Activated T-cell treated with anti-CD3 and anti-CD28 coated beads, Interleukin-2, amount 50 U/mL, for 48 hours (primary cell): ENCODE measurements at regions not wholly inside any gene's neighbourhood (a gene's known extent, or its start where the extent isn't known, plus 50 kb on each side); places are given as distances from the start of the nearest gene placed in this dataset.
A peak's percentile ranks its signal among the peaks of the same experiment; 100 is the strongest.
"Not testable (repeated sequence)": the region's sequence is repeated elsewhere in the genome, so short reads cannot be mapped to it uniquely, and the experiment has no call there.

Source experiments
- DNase-seq, 2 experiments: peaks; one replicate each; pipeline ENCODE4 v3.0.0-alpha.2; 2020

- no peak for DNase-seq
Observed at GRCh38 chr7:149633976-149634945, 136.7 kb upstream of the ZNF746 start.

DNA sequence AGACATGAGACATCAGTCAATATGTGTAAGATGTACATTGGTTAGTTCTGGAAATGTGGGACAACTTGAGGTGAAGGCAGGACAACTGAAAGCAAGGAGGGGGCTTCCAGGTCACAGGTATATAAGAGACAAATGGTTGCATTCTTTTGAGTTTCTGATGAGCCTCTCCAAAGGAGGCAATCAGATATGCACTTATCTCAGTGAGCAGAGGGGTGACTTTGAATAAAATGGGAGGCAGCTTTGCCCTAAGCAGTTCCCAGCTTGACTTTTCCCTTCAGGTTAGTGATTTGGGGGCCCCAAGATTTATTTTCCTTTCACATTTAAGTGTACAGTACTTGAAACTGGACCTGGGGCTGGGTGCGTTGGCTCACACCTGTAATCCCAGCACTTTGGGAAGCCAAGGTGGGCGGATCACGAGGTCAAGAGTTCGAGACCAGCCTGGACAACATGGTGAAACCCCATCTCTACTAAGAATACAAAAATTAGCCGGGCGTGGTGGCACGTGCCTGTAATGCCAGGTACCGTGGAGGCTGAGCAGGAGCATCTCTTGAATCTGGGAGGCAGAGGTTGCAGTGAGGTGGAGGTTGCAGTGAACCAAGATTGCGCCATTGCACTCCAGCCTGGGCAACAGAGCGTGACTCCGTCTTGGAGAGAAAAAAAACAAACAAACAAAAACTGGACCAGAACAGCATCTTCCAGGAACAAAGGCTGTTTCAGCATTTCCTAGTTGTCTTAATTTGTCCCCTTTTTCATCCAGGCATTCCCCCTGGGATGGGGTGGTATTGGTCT lies 130.9 kb upstream of the ZNF746 start:
- DNase-seq = not testable (repeated sequence)

GRCh38 chr7:149627911-149628310 lies 130.3 kb upstream of the ZNF746 start:
- DNase-seq = no peak

GRCh38 chr7:149626972-149627371 lies 129.4 kb upstream of the ZNF746 start:
- no peak for DNase-seq

- no peak for DNase-seq
Observed at GRCh38 chr7:149625947-149626392, 128.4 kb upstream of the ZNF746 start.

DNA sequence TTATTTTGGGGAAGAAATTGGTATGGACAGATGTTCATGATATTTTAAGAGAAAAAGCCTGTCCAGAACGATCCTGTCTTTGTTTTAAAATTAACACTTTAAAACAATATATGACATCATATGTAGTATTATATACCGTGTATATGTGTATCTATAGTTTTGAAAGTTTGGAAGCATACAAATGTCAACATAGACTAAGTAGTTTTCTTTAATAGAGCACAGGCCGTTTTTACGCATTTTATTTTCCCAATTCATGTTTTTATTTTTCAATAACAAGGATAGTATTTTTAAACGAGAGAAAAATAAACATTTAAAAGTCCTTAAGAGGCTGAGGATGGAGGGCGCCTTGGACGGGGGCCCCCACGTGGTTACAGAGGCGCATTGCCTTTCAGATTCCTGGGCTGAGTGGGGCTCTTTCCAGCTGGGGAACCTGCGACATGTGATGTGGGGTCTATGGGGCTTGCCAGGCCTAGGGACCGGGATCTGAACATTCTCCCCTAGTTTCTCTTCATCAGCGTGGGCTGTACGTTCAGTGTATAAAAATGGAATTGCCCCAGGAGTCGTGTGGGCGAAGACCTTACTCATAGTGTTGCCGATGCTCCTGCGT lies 127.8 kb upstream of the ZNF746 start:
- DNase-seq = peak; percentile 72 to 73

- peak; percentile 93 to 95 for DNase-seq
Observed at GRCh38 chr7:149624419-149625339, 127.1 kb upstream of the ZNF746 start.

GRCh38 chr7:149624006-149624405 lies 126.4 kb upstream of the ZNF746 start:
- peak; percentile 62 for DNase-seq

- peak in 1 of 2 experiments; percentile 32 for DNase-seq
Observed at GRCh38 chr7:149623262-149623997, 125.8 kb upstream of the ZNF746 start.

DNA sequence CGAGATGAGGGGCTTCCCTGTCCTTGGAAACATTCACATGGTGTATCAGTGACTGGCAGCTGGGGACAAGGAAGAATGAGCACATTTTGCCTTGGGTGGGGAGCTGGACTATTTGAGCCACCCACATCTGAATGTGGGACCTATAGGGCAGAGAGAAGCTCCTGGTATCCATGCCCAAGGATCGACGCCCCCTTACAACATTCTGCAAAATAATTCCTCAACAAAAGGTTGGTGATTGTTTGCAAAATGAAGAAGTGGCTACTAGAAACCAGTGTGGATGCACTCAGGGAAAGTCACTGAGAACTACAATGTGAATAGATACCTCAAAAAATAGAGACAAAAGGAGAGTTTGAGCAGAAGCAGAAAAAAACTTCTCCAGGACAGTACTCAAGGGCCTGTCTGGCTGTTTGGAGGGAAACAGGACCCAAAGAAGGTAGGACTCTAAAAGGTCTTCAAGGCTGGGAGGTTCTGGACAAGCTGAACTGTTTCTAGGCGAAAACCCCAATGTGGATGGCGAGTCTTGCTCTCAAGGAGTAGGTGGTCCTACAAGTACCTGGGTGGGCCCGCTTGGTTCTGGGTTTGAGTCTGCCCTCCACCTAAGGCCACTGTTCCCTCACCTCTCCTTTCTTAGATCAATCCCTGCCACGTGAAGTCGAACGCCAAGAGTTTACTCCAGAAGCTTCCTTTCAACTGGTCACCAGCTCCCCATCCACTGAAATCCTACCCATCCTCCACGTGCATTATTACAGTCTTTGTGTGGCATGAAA lies 125.0 kb upstream of the ZNF746 start:
- no peak for DNase-seq

DNA sequence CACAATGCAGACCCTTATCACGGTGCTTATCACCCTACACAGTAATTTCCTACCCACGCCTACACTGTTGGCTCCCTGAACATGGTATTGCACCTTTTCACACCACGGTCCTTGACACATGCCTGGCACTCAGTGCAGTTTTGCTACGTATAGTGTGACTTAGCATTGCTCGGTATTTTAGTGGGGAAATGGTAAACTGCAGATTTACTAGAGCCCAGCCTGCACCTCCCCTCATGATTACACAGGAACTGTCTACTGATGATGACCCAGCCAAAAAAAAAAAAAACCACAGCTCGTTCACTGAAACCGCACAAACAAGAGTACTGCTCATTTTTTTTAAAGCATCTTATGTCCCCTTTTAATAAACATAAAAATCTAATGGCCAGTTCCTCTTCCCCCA lies 124.2 kb upstream of the ZNF746 start:
- DNase-seq = peak; percentile 63 to 64

GRCh38 chr7:149620961-149621360 lies 123.4 kb upstream of the ZNF746 start:
- DNase-seq = peak; percentile 84 to 86

DNA sequence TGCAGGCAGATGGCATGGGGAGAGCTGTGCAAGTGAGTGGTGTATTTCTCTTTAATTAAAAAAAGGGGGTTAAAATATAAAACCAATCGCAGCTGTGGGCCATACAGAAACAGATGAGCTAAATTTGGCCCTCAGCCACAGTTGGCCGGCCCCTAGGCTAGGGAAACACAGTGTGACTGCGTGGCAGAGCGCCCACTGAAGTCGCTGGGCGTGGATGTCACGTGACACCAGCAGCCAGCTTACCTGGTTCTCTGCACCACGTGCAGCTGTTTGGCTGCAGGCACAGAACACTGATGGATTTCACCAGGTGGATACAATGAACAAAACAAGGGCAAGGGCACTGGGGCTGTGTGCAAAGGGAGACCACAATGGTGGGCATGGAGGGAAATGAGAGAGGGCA lies 119.3 kb upstream of the ZNF746 start:
- DNase-seq = no peak

- DNase-seq = no peak
Observed at GRCh38 chr7:149615690-149616270, 118.2 kb upstream of the ZNF746 start.

- DNase-seq = no peak
Observed at GRCh38 chr7:149610441-149611011, 112.9 kb upstream of the ZNF746 start.

DNA sequence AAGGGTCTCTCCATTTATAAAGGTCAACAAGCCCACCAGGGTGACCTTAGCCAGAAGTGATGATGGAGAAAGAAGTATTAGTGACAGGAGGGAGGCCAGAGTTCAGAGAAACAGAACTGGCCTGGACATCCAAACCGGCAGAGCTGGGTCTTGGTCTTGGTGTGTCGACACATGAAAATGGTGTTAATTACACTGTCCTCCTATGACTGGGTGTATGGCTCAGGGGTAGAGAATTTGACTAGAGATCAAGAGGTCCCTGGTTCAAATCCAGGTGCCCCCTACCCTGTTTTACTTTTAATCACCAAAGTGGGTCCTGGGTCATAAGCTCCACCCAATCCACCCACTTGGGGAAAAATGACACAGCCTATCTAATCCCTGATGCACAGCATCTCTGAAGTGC lies 110.6 kb upstream of the ZNF746 start:
- DNase-seq = no peak

DNA sequence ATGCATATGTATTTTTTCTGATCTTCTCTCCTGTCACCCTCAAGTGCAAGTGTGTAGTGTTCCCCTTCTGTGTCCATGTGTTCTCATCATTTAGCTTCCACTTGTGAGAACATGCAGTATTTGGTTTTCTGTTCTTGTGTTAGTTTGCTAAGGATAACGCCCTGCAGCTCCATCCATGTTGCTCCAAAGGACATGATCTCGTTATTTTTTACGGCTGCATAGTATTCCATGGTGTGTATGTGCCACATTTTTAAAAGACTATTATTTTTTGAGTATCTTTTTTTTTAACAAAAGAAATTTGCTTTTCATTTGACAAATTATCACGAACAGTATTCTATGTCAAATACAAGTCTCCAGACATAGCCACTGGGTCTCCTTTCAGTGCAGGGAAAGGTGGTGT lies 110.1 kb upstream of the ZNF746 start:
- DNase-seq = no peak

GRCh38 chr7:149606826-149607225 lies 109.2 kb upstream of the ZNF746 start:
- no peak for DNase-seq

DNA sequence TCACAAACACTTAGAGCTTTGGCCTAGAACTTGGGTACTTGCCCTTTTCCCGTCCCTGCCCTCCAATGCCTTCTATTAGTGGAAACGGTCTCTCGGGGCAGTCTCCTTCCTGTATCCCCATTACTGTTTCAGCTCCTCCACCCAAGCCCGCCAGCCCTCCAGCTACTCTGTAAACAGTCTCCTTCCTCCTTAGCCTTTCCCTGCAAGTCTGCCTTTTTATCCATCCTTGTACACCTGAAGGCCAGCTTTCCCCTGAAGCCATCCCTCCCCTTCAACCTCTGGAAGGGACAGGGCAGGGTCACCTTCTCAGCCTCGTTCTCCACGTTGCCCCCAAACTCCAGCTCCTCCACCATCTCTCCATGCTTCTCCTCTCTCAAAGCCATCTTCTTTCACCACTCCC lies 108.1 kb upstream of the ZNF746 start:
- DNase-seq = no peak

DNA sequence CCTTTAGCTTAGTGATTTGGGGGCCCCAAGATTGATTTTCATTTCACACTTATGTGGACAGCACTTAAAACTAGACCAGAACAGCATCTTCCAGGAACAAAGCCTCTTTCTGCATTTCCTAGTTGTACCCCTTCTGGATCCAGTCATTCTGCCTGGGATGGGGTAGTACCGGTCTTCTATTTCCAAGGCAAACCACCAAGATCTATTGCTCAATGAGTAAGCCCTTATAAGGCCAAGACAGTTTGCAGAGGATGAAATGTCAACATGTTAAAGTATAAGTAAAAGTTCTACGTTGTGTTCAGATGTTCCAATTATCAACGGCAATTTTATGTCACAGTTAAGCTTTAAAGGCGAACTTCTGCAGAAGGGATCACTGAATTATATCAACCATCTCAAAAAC lies 106.9 kb upstream of the ZNF746 start:
- no peak for DNase-seq
